Fibroblast of skin of scalp (primary cell): ENCODE measurements at regions not wholly inside any gene's neighbourhood (a gene's known extent, or its start where the extent isn't known, plus 50 kb on each side); places are given as distances from the start of the nearest gene placed in this dataset.

Experiments
- DNase-seq: peaks from one replicate; pipeline ENCODE4 v3.0.0-alpha.2; 2013

- no peak for DNase-seq
These were observed 427.2 kb downstream of the KCNJ3 start for GRCh38 chr2:155125585-155126230.

- DNase-seq: no peak
These were observed 417.4 kb downstream of the KCNJ3 start for GRCh38 chr2:155115846-155116245.

GRCh38 chr2:155111070-155111469, 412.6 kb downstream of the KCNJ3 start:
- DNase-seq: no peak

GRCh38 chr2:155109527-155109926, 411.0 kb downstream of the KCNJ3 start:
- DNase-seq: no peak

GRCh38 chr2:155100261-155100660, 401.8 kb downstream of the KCNJ3 start:
- DNase-seq: no peak

- DNase-seq: no peak
These were observed 401.3 kb downstream of the KCNJ3 start for GRCh38 chr2:155099784-155100183.

GRCh38 chr2:155095613-155096012, 397.1 kb downstream of the KCNJ3 start:
- no peak for DNase-seq

- DNase-seq: no peak
These were observed 381.9 kb downstream of the KCNJ3 start for GRCh38 chr2:155080373-155080772.

GRCh38 chr2:155070489-155070888, 372.0 kb downstream of the KCNJ3 start:
- DNase-seq: no peak

- no peak for DNase-seq
These were observed 364.4 kb downstream of the KCNJ3 start for GRCh38 chr2:155062922-155063258.

GRCh38 chr2:155062250-155062921, 363.9 kb downstream of the KCNJ3 start:
- no peak for DNase-seq

- DNase-seq: no peak
These were observed 362.4 kb downstream of the KCNJ3 start for GRCh38 chr2:155060896-155061295.

- DNase-seq: no peak
These were observed 356.2 kb downstream of the KCNJ3 start for GRCh38 chr2:155054712-155055111.

GRCh38 chr2:155043097-155043496, 344.6 kb downstream of the KCNJ3 start:
- no peak for DNase-seq

- no peak for DNase-seq
These were observed 336.8 kb downstream of the KCNJ3 start for GRCh38 chr2:155035308-155035707.

- no peak for DNase-seq
These were observed 335.2 kb downstream of the KCNJ3 start for GRCh38 chr2:155033652-155034051.

GRCh38 chr2:155030296-155030695, 331.8 kb downstream of the KCNJ3 start:
- DNase-seq: no peak

- DNase-seq: no peak
These were observed 328.2 kb downstream of the KCNJ3 start for GRCh38 chr2:155026651-155027174.

GRCh38 chr2:155023674-155024073, 325.2 kb downstream of the KCNJ3 start:
- DNase-seq: no peak

- no peak for DNase-seq
These were observed 324.0 kb downstream of the KCNJ3 start for GRCh38 chr2:155022531-155022930.

- DNase-seq: no peak
These were observed 323.1 kb downstream of the KCNJ3 start for GRCh38 chr2:155021618-155022017.

GRCh38 chr2:155020246-155020645, 321.8 kb downstream of the KCNJ3 start:
- no peak for DNase-seq

GRCh38 chr2:155010925-155011324, 312.4 kb downstream of the KCNJ3 start:
- DNase-seq: no peak

GRCh38 chr2:154995361-154995760, 296.9 kb downstream of the KCNJ3 start:
- DNase-seq: no peak
